ENCODE measurements at regions not wholly inside any gene's neighbourhood (a gene's known extent, or its start where the extent isn't known, plus 50 kb on each side); places are given as distances from the start of the nearest gene placed in this dataset.
"Not testable (repeated sequence)": the region's sequence is repeated elsewhere in the genome, so short reads cannot be mapped to it uniquely, and the experiment has no call there.

DNA sequence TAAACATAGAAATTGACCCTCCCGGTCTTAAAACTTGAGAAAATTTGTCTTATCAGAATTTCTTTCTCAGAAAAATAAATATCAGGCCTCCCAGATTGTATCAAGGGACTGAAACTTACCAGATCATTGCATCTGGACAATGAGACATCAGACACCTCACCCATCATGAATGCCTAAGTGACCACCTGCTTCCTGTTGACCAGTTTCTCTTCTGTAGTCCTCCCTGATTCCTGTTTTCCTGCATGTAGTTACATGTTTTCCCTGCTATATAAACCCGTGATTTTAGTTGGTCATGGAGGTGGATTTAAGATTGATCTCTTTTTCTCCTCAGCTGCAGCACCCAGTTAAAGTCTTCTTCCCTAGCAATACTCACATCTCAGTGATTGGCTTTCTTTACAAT lies 548.1 kb downstream of the PPP4R3C start:
- intact Hi-C loops (cut with DNase I) = no loop called here
- ATAC-seq = no peak
- DNase-seq (ENCODE audit: low spot score) = no peak

DNA sequence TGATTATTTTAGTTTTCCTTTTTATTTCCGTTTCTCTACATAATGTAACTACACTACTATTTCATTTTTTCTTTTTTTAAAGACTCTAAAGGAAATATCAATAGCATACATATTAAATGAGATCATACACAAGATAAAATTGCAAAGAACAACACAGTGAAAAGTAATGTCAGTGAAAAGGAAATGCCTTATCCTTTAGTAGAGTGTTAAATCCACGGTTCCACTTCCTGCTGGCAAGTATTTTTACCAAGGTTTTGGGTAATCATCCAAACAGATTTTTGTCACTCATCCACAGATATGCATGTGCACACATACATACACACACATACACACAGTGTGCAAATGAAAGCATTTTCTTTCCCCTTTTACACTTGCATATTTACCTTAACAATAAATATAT lies 548.9 kb downstream of the PPP4R3C start:
- ATAC-seq (no peak), DNase-seq (ENCODE audit: low spot score) (no peak)
- intact Hi-C loops (cut with DNase I) = no loop called here

DNA sequence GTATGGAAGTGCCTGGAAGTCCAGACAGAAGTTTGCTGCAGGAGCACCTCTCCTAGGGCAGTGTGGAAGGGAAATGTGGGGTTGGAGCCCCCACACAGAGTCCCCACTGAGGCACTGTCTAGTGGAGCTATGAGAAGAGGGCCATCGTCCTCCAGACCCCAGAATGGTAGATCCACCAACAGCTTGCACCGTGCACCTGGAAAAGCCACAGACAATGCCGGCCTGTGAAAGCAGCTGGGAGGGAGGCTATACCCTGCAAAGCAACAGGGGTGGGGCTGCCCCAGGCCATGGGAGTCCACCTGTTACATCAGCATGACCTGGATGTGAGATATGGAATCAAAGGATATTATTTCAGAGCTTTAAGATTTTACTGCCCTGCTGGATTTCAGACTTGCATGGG lies 551.4 kb downstream of the PPP4R3C start:
- ATAC-seq; intact Hi-C loops (cut with DNase I); DNase-seq (ENCODE audit: low spot score): not testable (repeated sequence)

DNA sequence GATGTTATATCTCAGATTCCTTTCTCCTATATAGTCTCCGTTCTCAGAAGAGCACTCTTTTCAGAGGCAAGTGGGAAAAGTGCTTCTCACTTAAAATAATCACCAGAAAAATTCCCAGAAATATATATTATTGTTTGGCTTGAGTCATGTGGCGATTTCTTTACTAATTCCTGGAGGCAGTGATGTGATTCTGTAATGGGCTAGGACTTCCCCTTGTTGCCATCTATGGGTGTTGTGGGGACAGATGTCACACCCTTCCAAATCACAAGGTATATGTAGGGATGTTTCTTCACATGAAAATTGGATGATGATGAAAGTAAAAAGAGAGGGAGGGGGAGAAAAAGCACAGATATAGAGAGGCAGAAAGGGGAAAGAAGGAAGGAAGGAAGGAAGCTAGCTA lies 553.4 kb downstream of the PPP4R3C start:
- intact Hi-C loops (cut with DNase I) = no loop called here
- ATAC-seq (no peak), DNase-seq (ENCODE audit: low spot score) (no peak)

DNA sequence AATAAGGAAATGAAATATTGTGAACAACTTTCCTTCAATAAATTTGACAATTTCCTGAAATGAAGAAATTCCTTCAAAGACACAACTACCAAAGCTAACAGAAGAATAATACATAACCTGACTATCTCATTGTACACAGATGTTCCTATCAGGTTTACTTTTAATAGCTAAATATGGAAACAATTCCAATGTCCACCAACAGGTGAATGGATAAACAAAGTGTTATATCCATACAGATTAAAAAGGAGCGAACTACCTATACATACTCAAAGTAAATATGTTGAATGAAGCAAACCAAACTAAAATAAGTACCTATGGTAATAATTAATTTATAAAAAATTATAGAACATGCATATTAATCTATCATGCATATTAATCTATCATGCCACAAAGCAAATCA lies 554.9 kb downstream of the PPP4R3C start:
- ATAC-seq = no peak
- DNase-seq (ENCODE audit: low spot score) = no peak
- intact Hi-C loops (cut with DNase I) = no loop called here

DNA sequence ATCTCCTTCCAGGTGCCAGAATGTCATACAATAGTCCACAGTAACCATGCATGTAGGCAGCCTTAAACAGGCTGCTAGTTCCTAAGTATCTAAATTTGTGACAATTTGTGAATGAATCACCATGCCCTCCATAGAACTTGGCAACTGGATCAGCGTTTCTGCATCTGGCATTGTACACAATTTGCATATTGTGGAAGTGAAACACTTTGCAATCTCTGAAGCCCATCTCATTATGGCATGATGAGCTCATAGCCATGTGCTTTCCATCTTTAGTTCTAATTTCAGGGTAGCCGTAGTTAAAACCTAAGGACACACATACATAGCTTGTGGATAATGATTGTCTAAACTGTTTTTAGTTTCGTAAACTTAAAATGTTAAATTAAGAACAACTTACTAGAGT lies 573.6 kb downstream of the PPP4R3C start:
- no peak for ATAC-seq
- intact Hi-C loops (cut with DNase I) = no loop called here
- no peak for DNase-seq (ENCODE audit: low spot score)

DNA sequence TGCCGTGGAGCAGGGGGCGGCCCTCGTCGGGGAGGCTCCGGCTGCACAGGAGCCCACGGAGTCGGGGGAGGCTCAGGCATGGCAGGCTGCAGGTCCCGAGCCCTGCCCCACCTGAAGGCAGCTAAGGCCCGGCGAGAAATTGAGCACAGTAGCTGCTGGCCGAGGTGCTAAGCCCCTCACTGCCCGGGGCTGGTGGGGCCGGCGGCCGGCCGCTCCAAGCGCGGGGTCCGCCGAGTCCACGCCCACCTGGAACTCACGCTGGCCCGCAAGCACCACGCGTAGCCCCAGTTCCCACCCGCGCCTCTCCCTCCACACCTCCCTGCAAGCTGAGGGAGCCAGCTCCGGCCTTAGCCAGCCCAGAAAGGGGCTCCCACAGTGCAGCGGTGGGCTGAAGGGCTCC lies 589.4 kb downstream of the PPP4R3C start:
- DNase-seq (ENCODE audit: low spot score) (no peak), ATAC-seq (no peak)
- intact Hi-C loops (cut with DNase I) = no loop called here

DNA sequence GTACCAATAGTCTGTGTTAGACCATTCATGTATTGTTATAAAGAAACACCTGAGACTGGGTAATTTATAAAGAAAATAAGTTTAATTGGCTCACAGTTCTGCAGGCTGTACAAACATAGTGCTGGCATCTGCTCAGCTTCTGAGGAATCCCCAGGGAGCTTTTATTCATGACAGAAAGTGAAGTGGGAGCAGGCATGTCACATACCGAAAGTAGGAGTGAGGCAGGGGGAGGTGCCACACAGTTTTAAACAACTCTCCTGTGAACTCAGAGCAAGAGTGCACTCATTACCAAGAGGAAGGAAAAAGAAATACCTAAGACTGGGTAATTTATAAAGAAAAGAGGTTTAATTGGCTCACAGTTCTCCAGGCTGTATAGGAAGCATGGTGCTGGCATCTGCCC lies 591.2 kb downstream of the PPP4R3C start:
- no peak for DNase-seq (ENCODE audit: low spot score)
- no peak for ATAC-seq

DNA sequence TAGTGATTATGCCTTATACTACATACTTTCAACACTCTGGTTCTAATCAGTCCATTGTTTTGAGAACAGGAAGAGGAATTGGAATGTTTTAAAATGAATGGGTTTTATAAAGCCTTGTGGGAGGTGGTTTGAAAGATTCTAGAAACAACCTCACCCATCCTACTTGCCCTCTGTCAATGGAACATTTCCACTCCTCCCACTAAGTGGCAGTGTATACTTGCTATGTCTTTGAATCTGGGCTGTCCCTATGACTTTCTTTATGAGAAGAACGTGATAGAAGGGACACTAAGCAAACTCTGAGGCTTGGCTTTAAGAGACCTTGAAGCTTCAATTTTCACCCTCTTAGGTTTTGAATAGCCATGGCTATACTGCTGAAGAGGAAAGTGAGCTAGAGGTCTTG lies 611.2 kb downstream of the PPP4R3C start:
- ATAC-seq = no peak
- no peak for DNase-seq (ENCODE audit: low spot score)
- intact Hi-C loops (cut with DNase I) = no loop called here

More for the DNA sequence above, 591.2 kb downstream of the PPP4R3C start:
- intact Hi-C loops (cut with DNase I) = no loop called here

DNA sequence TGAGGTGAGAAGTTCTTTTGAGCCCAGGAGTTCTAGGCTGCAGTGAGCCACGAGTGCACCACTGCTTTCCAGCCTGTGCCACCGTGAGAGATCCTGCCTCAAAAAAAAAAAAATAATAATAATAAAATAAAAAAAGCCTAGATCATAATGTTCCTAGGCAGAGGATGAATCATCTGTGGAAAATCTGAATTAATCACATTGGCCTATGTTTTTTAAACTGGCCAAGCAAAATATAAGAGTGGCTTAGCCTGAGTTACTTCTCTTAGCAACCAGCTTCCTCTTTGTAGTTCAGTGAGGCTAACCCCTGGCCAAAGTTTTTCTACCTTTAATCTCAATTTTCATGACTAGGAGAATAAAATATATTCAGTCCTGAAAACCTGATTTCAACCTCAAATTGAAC lies 614.6 kb downstream of the PPP4R3C start:
- DNase-seq (ENCODE audit: low spot score) = no peak
- intact Hi-C loops (cut with DNase I) = no loop called here
- no peak for ATAC-seq

DNA sequence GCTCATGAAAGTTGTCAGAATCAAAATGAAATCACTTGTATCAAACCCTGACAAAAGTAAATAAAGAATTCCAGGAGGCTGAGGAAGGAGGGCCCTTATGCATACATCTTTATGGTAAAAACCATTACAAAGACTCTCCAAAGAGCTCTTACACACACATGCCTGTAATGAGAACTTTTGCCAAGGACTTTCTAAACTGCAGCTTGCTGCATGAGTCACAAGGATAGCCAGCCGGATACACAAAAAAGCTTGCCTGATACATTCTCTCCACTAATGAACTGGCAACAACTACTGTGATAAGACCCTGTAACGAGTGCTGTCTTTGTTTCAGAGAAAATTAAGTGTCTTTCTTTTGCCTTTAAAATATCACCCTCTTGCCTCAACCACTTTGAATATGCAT lies 618.1 kb downstream of the PPP4R3C start:
- ATAC-seq = no peak
- intact Hi-C loops (cut with DNase I) = no loop called here

DNA sequence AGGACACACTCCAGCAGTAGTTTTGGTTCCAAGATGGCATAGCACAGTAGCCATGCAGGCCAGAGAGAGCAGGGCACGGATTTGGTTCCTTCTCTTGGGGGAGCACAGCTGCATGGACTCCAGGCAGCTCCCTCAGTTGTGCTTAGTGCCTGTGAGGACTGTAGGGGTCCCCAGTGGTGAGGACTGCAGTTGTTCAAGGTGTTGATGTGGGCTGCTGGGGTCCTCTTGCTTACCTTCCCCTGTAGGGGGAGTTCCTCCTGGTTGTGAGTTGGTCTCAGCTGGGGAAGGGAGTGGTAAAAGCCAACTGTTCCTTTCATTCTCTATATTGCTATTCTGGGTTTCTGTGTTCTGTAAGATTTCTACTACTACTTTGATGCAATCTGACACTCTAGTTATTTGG lies 606.5 kb downstream of the MAGEB5 start:
- ATAC-seq = no peak
- no peak for DNase-seq (ENCODE audit: low spot score)
- intact Hi-C loops (cut with DNase I) = no loop called here

More for the DNA sequence above, 618.1 kb downstream of the PPP4R3C start:
- no peak for DNase-seq (ENCODE audit: low spot score)

DNA sequence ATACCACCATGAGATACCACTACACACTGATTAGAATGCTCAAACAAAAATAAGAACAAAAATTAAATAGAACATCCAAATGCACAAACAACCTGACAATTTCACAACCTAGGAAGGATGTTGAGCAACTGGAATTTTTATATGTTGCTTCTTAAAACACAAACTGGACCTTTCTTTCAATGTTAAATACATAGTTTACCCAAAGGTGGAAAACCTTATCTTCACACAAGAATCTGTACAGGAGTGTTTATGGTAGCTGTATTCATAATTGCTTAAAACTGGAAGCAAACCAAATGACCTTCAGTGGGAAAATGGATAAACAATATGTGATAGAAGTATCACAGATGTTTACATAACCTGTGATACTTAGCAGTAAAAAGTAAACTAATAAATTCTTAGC lies 573.8 kb downstream of the MAGEB5 start:
- intact Hi-C loops (cut with DNase I) = no loop called here
- DNase-seq (ENCODE audit: low spot score) (no peak), ATAC-seq (no peak)

DNA sequence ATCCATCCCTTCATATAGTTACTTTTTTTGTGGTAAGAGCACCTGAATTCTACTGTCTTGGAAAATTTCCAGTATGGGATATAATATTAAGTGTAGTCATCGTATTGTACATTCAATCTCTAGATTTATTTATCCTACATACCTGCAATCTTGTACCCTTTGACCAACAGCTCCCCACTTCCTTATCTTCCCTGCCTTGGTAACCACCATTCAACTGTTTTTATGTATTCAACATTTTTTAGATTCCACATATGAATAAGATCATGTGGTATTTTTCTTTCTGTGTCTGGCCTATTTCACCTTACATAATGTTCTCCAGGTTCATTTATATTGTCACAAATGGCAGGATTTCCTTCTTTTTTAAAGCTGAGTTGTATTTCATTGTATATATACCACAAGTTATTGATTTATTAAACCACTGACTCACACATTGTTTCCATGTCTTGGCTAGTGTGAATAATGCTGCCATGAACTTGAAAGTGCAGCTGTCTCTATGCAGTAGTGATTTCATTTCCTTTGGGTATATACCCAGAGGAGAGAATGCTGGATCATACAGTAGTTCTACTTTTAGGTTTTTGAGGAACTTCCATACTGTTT lies 572.5 kb downstream of the MAGEB5 start:
- DNase-seq (ENCODE audit: low spot score) (no peak), ATAC-seq (no peak)
- intact Hi-C loops (cut with DNase I) = no loop called here

DNA sequence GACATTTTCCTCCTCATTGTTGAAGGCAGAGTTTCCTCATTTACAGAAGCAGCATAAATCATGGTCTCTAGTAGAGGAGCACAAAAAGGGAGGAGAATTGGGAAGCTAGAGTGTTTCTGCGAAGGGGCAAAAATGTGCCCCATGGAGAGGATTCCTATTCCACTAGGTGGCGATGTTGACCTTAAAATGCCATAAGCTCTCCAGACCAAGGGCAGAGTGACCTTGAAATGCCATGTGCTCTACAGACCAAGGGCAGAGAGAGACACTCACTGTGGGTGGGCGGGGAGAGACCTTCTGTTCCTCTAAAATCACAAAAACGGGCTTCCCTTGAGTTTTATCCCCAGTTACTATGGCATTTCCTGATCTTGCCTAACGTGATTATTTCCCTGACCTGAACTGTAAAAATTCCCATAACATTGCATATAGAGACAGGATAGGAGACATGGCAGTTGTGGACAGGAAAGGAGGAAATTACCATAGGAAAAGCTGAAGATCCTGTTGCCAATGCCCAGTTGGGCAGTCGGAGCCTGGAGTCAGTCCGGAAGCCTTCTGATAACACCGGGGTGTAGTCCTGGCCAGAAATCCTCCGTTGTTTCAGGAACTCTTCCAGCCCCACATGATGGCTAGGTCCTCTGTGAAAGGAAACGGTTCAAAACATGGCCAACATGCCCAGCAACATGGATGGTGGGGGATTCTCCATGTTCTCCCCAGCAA lies 567.7 kb downstream of the MAGEB5 start:
- DNase-seq (ENCODE audit: low spot score) (no peak), ATAC-seq (no peak)
- intact Hi-C loops (cut with DNase I) = no loop called here

DNA sequence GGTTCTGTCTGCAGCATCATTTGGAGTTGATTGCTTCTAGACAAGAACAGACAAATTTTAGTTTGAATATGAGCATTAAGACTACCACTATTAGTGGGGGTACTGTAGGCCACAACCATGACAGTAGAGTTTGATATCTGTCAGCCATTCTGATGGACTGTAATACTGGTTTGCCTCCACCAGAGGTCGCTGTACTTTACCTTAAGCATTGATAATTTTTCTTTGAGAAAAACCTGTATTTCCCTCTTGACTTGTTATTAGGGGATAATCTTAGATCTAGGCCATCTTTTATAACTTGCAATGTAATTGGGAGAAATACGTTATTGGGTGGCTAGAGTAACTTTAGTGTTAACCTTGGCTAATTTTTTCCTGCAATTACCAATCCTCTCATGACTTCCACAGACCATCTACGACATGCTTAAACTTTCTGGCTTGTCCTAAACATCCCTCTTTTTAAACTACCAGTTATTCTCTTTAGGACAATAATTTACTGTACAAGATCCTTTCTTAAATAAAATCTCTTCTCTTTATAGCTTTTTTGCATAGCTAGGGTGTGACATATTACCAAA lies 562.4 kb downstream of the MAGEB5 start:
- no peak for ATAC-seq
- DNase-seq (ENCODE audit: low spot score) = no peak
- intact Hi-C loops (cut with DNase I) = no loop called here

DNA sequence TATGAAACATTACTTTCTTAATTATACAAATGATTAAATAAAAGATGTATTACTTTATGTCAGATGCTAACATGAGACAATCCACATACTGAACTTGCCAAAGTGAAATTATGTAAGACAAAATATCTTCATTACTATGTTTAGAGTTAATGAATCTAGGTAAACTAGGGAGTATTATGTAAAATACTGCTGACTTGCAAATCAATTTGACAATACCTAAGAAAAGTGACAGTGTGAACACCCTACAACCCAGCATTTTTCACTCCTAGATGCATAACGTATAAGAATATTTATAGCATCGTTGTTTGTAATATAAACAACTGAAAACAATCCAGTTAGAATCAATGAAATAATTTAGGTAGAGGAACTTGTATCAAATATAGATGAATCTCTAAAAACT lies 546.3 kb downstream of the MAGEB5 start:
- ATAC-seq = no peak
- intact Hi-C loops (cut with DNase I) = no loop called here
- DNase-seq (ENCODE audit: low spot score) = no peak

DNA sequence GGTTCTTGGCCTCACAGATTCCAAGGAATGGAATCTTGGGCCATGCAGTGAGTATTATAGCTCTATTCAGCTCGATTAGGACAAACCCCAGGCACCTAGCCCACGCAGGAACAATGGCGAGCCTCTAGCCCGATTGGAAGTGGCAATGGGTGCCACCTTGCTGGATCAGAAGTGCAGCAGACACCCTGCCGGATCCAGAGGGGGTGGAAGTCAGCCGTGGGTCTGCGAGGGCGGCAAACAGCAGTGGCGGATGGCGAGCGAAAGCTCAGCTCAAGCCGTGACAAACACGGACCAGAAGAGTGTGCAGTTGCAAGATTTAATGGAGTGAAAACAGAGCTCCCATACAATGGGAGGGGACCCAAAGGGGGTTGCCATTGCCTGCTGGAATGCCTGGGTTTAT lies 539.8 kb downstream of the MAGEB5 start:
- DNase-seq (ENCODE audit: low spot score); ATAC-seq; intact Hi-C loops (cut with DNase I): not testable (repeated sequence)

DNA sequence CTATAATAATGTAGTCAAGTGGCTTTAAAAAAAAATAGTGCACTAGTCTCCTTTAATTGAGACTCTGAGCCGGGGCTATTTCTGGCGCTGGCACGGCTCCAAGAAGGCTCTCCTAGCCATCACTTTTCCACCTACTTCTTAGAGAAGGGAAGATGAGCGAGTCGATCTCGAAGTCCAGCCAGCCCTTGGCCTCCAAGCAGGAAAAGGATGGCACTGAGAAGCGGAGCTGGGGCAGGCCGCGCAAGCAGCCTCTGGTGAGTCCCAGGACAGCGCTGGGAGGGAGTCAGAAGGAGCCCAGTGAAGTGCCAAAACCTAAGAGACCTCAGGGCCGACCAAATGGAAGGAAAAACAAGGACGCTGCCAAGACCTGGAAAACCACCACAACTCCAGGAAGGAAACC lies 531.9 kb downstream of the MAGEB5 start:
- ATAC-seq (no peak), DNase-seq (ENCODE audit: low spot score) (no peak)
- intact Hi-C loops (cut with DNase I) = no loop called here

DNA sequence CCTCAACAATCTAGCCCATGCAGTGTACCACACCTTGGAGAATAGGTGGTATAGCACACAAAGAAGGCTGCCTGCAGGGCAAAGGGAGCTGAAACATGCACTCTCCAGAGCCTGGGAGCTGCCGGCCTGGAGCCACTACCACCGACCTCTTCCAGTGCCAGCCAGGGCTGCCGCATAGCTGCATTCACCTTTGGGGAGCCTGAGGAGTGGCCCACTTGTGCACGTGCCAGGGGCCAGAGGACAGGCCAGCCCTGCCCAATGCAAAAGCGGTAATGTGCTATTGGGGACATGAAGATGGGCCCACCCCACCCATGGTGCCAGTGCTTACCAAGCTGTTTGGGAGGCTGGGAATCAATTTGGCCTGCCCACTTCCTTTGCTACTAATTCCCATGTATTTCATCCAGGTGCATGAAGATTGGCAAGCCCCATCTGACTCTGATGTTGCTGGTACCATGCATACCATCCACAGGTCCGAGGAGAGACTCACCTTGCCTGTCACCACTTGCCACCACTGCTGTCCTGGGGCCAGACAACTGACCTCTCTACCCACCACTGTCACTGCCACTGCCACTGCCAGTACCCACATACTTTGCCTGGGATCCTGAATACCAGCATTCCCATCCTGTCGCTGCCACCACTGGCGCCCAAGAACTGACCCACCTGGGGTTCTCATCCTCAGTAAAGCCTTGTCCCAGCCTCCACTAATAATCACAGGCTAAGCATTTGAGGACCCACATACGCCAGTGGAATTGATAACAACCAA lies 506.9 kb downstream of the MAGEB5 start:
- intact Hi-C loops (cut with DNase I) = no loop called here
- ATAC-seq = no peak
- no peak for DNase-seq (ENCODE audit: low spot score)
